Ectodermal cell (in vitro differentiated cells): ENCODE measurements at regions not wholly inside any gene's neighbourhood (a gene's known extent, or its start where the extent isn't known, plus 50 kb on each side); places are given as distances from the start of the nearest gene placed in this dataset.
"Not testable (repeated sequence)": the region's sequence is repeated elsewhere in the genome, so short reads cannot be mapped to it uniquely, and the experiment has no call there.

Experiments
- H3K27ac ChIP-seq: 2 replicates; pipeline ENCODE4 v1.7.0; 2013; ENCODE audit warnings: mild to moderate bottlenecking, low read depth, low read length; ENCODE audit not compliant: insufficient read depth, poor library complexity, severe bottlenecking
- H3K27me3 ChIP-seq: 2 replicates; pipeline ENCODE4 v1.7.0; 2013; ENCODE audit warnings: mild to moderate bottlenecking, low read length; ENCODE audit not compliant: insufficient read depth, control insufficient read depth, poor library complexity, severe bottlenecking
- H3K36me3 ChIP-seq: one replicate; pipeline ENCODE4 v1.7.0; 2013; ENCODE audit warnings: low read length; ENCODE audit not compliant: control insufficient read depth, insufficient read depth
- H3K4me1 ChIP-seq: one replicate; pipeline ENCODE4 v1.7.0; 2013; ENCODE audit warnings: low read length; ENCODE audit not compliant: control insufficient read depth, insufficient read depth
- H3K4me3 ChIP-seq: 2 replicates; pipeline ENCODE4 v1.7.0; 2013; ENCODE audit warnings: low read depth, low read length, control low read depth; ENCODE audit not compliant: insufficient read depth
- H3K9me3 ChIP-seq: 2 replicates; pipeline ENCODE4 v1.7.0; 2013; ENCODE audit warnings: mild to moderate bottlenecking, low read length, moderate library complexity; ENCODE audit not compliant: control insufficient read depth
- WGBS, 2 experiments: methylation state at CpG; one replicate each; pipeline ENCODE4 v1.1.7; 2013; ENCODE audit warnings: missing lambda C conversion rate in 2 of 2; 5-methylcytosine and 5-hydroxymethylcytosine counted together

DNA sequence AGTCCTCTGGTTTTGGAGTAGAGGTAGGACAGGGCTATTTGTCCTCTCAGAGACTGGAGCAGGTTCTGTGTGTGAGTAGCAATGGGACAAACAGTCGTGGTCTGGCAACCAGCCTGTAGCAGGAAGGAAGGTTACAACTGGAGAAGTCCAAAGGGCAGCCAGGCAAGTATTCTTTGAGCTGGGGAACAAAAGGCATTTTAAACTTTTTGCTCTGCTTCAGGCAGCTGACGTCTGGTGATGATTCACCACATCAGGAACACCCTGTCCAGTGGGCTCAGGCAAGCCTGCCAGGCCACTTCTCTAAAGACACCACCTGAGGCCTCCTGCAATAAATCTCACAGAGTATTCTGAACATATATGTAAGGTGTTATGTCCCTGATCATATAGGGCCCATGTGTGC, 81.0 kb downstream of the PPIAL4C start:
- not testable (repeated sequence) for H3K4me1 ChIP-seq, H3K36me3 ChIP-seq, H3K9me3 ChIP-seq, H3K27ac ChIP-seq, H3K27me3 ChIP-seq, H3K4me3 ChIP-seq
- no CpG with 5 or more reads among the region's 2 CpGs for WGBS, 2 experiments

DNA sequence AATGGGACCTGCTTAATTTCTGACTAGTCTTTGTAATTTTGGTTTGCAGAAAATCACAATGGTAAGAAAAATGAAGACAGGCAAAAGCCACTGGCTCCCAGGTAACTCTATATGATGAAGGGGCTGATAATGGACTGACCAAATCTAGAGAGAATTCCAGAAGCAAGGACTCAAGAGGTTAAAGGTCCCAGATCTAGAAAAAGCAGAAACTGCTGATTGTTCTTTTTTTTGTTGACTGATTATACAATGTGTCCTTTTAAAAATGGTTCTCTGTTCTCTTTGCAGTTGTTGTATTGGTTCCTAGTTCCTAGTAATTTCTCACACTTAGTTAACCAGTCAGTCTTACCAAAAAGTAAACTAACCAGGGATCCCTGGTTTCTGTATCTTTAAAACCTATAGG, 81.4 kb downstream of the PPIAL4C start:
- H3K4me1 ChIP-seq, H3K4me3 ChIP-seq, H3K9me3 ChIP-seq, H3K27me3 ChIP-seq, H3K36me3 ChIP-seq, H3K27ac ChIP-seq: not testable (repeated sequence)

- H3K4me3 ChIP-seq, H3K36me3 ChIP-seq, H3K27me3 ChIP-seq, H3K4me1 ChIP-seq, H3K9me3 ChIP-seq, H3K27ac ChIP-seq: not testable (repeated sequence)
- WGBS, 2 experiments: no CpG with 5 or more reads among the region's 2 CpGs
Observed at GRCh38 chr1:149665528-149665927, 81.9 kb downstream of the PPIAL4C start.

DNA sequence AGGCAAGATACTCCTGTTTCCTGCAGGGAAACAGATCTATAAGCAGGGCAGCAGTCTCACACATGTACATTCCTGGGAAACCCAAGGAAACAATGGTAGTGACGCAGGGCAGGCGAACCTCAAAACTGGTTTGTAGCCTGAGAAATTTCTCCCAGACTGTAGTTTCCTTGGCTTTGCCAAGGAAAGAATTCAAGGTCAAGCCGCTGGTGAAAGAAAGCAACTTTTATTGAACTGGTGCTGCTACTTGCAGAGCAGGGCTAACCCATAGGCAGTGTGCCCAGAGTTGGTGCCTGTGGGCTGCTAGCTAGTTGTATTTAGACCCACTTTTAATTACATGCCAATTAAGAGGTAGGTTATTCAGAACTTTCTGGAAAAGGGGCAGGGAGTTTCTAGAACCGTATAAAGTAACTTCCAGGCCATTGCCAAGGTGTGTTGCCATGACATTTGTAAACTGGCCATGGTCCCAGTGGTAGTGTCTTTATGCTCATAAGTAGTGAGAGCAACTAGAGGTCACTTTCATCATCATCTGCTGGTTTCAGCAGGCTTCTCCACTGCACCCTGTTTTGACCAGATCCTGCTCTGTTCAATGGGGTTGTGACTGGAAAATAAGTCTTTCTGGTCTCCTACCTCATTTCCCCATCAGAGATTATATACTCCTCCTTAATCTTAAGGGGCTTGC, 89.7 kb downstream of the PPIAL4C start:
- H3K27ac ChIP-seq, H3K9me3 ChIP-seq, H3K4me1 ChIP-seq, H3K27me3 ChIP-seq, H3K4me3 ChIP-seq, H3K36me3 ChIP-seq: not testable (repeated sequence)
- WGBS, 2 experiments: 94 to 97% methylated on average over 3 of the region's 4 CpGs

DNA sequence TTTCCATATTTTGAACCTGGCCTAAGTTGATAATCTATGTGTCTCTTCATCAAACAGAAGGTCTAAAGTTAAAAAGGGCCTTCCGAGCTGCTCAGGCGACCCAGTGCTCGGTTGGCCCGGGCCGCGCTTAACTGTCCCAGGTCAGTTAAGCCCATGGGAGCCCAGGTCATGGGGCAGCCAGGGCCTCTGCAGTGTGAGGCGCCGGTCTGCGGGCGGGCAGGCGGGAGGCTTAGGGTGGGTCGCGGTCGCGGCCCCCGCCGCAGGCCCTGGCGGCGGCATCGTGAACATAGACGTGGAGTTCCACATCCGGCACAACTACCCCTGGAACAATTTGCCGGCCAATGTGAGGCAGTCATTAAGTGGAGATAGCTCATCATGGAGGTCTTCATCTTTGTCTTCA, 91.3 kb downstream of the PPIAL4C start:
- not testable (repeated sequence) for H3K27ac ChIP-seq, H3K9me3 ChIP-seq, H3K27me3 ChIP-seq, H3K36me3 ChIP-seq, H3K4me3 ChIP-seq, H3K4me1 ChIP-seq
- 93 to 97% methylated on average over 22 to 23 of the region's 23 CpGs for WGBS, 2 experiments

GRCh38 chr1:149677359-149677758, 93.7 kb downstream of the PPIAL4C start:
- WGBS, 2 experiments: 99 to 100% methylated on average over 3 to 4 of the region's 5 CpGs
- not testable (repeated sequence) for H3K27ac ChIP-seq, H3K9me3 ChIP-seq, H3K4me3 ChIP-seq, H3K36me3 ChIP-seq, H3K27me3 ChIP-seq, H3K4me1 ChIP-seq

DNA sequence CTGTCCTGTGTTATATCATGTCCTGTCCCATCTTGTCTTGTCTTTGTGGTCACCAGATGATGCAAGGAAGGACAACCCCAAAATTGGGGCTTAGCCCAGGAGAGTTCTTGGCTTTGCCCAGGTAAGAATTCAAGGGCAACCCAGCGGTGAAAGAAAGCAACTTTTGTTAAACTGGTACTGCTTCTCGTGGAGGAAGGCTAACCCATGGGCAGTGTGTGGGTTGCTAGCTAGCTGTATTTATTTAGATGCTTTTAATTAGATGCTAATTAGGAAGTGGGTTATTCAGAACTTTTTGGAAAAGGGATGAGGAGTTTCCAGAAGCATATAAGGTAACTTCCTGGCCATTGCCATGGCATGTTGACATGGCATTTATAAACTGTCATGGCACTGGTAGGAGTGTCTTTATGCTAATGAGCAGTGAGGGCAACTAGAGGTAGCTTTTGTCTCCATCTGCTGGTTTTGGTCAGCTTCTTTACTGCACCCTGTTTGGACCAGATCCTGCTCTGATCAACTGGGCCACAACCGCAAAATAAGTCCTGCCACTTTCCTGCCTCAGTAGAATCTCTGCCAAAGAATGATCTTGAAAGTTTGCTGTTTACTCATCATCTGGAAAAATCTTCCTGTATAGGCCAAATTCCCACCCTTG, 95.8 kb upstream of the FCGR1A start:
- not testable (repeated sequence) for H3K4me1 ChIP-seq, H3K4me3 ChIP-seq, H3K27me3 ChIP-seq, H3K9me3 ChIP-seq, H3K36me3 ChIP-seq, H3K27ac ChIP-seq
- no CpG with 5 or more reads among the region's 3 CpGs for WGBS, 2 experiments

DNA sequence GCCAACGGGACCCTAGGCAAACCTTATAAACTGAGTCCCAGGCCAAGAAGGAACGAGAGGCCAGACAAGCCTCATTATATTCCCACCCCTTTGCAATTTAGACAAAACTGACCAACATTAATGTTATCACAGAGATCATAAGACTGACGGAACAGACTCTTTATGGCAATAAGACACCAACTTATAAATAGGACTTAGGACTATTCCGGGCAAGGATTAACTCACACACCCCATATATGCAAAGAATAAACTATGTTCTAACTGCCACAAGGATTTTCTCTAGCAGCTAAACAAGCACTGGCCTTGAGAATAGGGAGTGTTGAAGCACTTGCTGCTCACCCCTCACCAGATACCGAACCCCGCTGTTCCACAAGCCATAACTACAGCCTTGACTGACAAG, 91.1 kb upstream of the FCGR1A start:
- 94 to 97% methylated on average over 4 of the region's 6 CpGs for WGBS, 2 experiments
- not testable (repeated sequence) for H3K9me3 ChIP-seq, H3K4me1 ChIP-seq, H3K4me3 ChIP-seq, H3K27me3 ChIP-seq, H3K36me3 ChIP-seq, H3K27ac ChIP-seq

DNA sequence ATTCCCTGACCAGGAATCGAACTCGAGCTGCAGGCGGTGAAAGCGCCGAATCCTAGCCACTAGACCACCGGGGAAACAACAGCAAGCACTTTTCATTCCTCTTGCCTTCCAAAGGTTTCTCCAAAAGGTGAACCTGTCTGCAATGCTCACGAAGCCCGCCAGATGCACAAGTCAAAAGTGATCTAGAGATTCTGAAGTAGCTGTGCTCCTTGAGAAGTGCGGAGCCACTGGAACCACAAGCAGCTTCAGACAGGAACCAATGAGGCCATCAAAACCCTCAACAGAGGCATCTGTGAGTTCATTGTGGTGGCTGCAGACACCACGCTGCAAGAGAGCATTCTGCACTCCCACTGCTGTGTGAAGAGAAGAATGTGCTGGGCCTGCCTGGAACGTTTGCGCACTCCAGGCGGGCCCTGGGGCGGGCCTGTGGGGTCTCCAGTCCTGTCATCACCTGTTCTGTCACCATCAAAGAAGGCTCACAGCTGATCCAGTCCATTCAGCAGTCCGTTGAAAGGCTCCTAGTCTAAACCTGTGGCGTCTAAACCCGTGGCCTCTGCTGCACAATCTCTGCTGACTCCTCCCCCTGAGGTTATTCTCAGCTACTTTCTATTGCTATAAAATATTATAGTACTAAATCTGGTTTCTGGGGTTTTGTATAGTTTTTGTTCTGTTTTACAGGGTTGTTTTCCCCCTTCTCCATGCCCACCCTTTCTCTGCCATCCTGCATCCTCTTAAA, 89.5 kb upstream of the FCGR1A start:
- not testable (repeated sequence) for H3K4me1 ChIP-seq, H3K9me3 ChIP-seq, H3K36me3 ChIP-seq, H3K27me3 ChIP-seq, H3K4me3 ChIP-seq, H3K27ac ChIP-seq
- WGBS, 2 experiments: 95 to 96% methylated on average over 9 of the region's 17 CpGs

DNA sequence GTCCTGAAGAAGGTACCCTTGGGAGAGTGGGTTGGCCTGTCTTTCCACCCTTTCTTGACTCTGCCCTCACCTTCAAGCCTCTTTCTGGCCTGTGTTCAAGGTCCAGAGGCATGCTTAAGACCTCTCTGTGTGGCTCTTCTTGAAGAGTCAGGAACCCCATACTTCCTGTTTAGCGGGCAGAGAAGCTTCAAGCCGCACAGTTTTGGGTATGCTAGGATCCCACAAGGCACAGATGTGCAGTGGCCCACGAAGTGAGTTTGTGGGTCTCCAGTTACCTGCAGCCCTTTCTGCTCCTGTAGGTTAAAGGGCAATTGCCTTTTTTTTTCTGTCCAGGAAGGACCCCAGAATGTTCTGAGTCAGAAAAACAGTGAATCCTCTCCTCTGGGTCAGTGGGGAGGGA, 87.4 kb upstream of the FCGR1A start:
- H3K27ac ChIP-seq: not testable (repeated sequence)

More for the DNA sequence above, 87.4 kb upstream of the FCGR1A start:
- not testable (repeated sequence) for H3K4me1 ChIP-seq, H3K36me3 ChIP-seq, H3K4me3 ChIP-seq, H3K27me3 ChIP-seq, H3K9me3 ChIP-seq
- 100% methylated on average over 1 of the region's 3 CpGs; no CpG with 5 or more reads in 1 of the 2 experiments for WGBS, 2 experiments
